Activated CD4-positive, alpha-beta memory T cell treated with anti-CD3 and anti-CD28 coated beads, Interleukin-2, amount 10 ng/mL, durations not matched to agents 7 days and 5 days (primary cell): ENCODE measurements at regions not wholly inside any gene's neighbourhood (a gene's known extent, or its start where the extent isn't known, plus 50 kb on each side); places are given as distances from the start of the nearest gene placed in this dataset.

ENCODE experiments used
- CTCF ChIA-PET: fragments of 350-600 bp; sonication (Branson Sonifier 250); formaldehyde crosslinking; loops from one replicate; lab custom pipeline; 2021; ENCODE audit warnings: antibody characterized with exemption, inconsistent platforms; lab: Charles Lee
- POLR2A ChIA-PET: fragments of 350-600 bp; sonication (Branson Sonifier 250); formaldehyde crosslinking; loops from one replicate; lab custom pipeline; 2021; ENCODE audit warnings: antibody characterized with exemption; lab: Charles Lee
- DNase-seq: peaks from one replicate; pipeline ENCODE4 v3.0.0-alpha.2; 2020
- H3K27ac Mint-ChIP-seq: one replicate; pipeline ENCODE4 v1.8.0; 2021; ENCODE audit warnings: mild to moderate bottlenecking, mixed read lengths
- H3K27me3 Mint-ChIP-seq: one replicate; pipeline ENCODE4 v1.8.0; 2021; ENCODE audit warnings: mixed read lengths
- H3K36me3 Mint-ChIP-seq: one replicate; pipeline ENCODE4 v1.8.0; 2021; ENCODE audit warnings: low read depth, mixed read lengths
- H3K4me1 Mint-ChIP-seq: one replicate; pipeline ENCODE4 v1.8.0; 2021; ENCODE audit warnings: mixed read lengths
- H3K4me3 Mint-ChIP-seq: one replicate; pipeline ENCODE4 v1.8.0; 2021; ENCODE audit warnings: mild to moderate bottlenecking, mixed read lengths
- H3K9me3 Mint-ChIP-seq: one replicate; pipeline ENCODE4 v1.8.0; 2021; ENCODE audit warnings: mixed read lengths

GRCh38 chr3:124101643-124102042, 109.7 kb upstream of the ROPN1 start:
- Mint-ChIP-seq H3K4me1 (no peaks in the 10 kb centered on the region), H3K27ac (no peak overlapping the region), H3K27me3 (peaks cover 6% of the 10 kb centered on the region), H3K36me3 (no peaks in the 10 kb centered on the region), H3K9me3 (no peaks in the 10 kb centered on the region), H3K4me3 (no peak overlapping the region)
- ChIA-PET POLR2A (no interaction called here), CTCF (no interaction called here)
- DNase-seq: no peak

GRCh38 chr3:124107104-124107890, 115.4 kb upstream of the ROPN1 start:
- Mint-ChIP-seq H3K27me3 (no peaks in the 10 kb centered on the region), H3K4me1 (no peaks in the 10 kb centered on the region), H3K9me3 (no peaks in the 10 kb centered on the region), H3K4me3 (no peak overlapping the region), H3K27ac (no peak overlapping the region), H3K36me3 (no peaks in the 10 kb centered on the region)
- POLR2A ChIA-PET: no interaction called here
- CTCF ChIA-PET: no interaction called here
- DNase-seq: no peak

DNA sequence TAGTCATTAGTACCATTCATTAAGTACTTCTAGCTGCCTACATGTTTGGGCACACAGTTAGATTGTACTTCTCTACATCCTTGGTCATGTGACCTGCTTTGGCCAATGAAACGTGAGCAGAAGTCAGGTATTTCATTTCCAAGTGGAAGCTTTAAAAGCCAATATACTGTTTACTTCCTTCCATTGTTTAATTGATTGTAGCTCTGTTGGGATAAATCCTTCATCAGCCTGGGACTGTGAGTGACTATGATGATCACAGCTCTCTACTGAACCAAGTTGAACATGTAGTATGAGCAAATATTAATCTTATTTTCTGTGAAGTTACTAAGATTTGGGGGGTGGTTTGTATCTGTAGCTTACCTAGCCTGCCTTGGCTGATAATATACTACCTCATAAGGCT, 116.5 kb upstream of the ROPN1 start:
- ChIA-PET POLR2A (no interaction called here), CTCF (no interaction called here)
- no peak for DNase-seq
- Mint-ChIP-seq H3K36me3 (no peaks in the 10 kb centered on the region), H3K4me3 (no peak overlapping the region), H3K27me3 (no peaks in the 10 kb centered on the region), H3K4me1 (no peaks in the 10 kb centered on the region), H3K27ac (no peak overlapping the region), H3K9me3 (no peaks in the 10 kb centered on the region)

DNA sequence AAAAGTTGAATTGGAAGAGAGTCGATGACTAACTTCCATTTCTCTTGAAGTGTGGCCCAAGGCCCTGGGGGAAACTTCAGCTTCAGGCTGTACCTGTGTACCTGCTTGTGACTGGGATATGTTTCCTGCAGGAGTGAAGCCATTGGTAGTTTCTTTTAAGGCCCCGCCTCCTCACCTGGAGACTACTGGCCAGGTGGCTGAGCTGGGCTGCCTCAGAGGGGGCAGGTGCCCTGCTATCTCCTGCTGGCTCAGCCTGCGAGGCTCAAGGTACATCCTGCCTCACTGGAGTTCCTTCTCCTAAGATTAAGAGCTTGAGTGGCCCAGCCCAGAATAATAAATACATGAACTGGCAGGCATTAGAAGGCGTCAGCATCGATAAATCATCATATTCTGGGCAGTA, 121.6 kb upstream of the ROPN1 start:
- H3K4me3 Mint-ChIP-seq: no peak overlapping the region
- H3K27me3 Mint-ChIP-seq: peaks cover 2% of the 10 kb centered on the region
- CTCF ChIA-PET: no interaction called here
- H3K27ac Mint-ChIP-seq: no peak overlapping the region
- no peaks in the 10 kb centered on the region for H3K36me3 Mint-ChIP-seq
- no peaks in the 10 kb centered on the region for H3K9me3 Mint-ChIP-seq
- no peak for DNase-seq
- no peaks in the 10 kb centered on the region for H3K4me1 Mint-ChIP-seq
- POLR2A ChIA-PET: no interaction called here

DNA sequence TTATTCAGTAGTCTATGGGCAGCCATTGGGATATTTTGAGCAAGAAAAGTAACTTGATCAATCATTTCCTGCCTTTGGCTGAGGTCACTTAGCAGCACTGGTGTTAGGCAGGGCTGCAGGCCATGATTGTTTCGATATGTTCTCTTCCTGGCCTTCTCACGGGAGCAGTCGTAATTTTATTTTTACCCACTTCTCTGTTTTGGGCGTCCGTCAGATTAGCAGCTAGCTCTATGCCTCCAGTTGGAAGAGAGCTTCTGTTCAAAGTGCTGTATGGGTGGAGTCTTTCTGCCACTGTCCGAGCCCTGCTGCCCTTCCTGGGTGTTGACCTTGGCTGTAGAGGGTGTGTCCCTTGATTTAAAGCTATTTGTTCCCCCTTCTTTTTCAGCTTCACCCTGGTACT, 123.4 kb upstream of the ROPN1 start:
- ChIA-PET POLR2A (no interaction called here), CTCF (no interaction called here)
- H3K4me3 Mint-ChIP-seq: no peak overlapping the region
- peaks cover 8% of the 10 kb centered on the region for H3K27me3 Mint-ChIP-seq
- no peaks in the 10 kb centered on the region for H3K9me3 Mint-ChIP-seq
- no peak for DNase-seq
- H3K27ac Mint-ChIP-seq: no peak overlapping the region
- no peaks in the 10 kb centered on the region for H3K36me3 Mint-ChIP-seq
- no peaks in the 10 kb centered on the region for H3K4me1 Mint-ChIP-seq

- H3K27me3 Mint-ChIP-seq: peaks cover 8% of the 10 kb centered on the region
- ChIA-PET CTCF (no interaction called here), POLR2A (no interaction called here)
- H3K9me3 Mint-ChIP-seq: no peaks in the 10 kb centered on the region
- no peak overlapping the region for H3K27ac Mint-ChIP-seq
- no peak overlapping the region for H3K4me3 Mint-ChIP-seq
- no peaks in the 10 kb centered on the region for H3K36me3 Mint-ChIP-seq
- H3K4me1 Mint-ChIP-seq: no peaks in the 10 kb centered on the region
- no peak for DNase-seq
Measured at GRCh38 chr3:124115956-124116355, 124.0 kb upstream of the ROPN1 start.

- ChIA-PET CTCF (no interaction called here), POLR2A (no interaction called here)
- Mint-ChIP-seq H3K27me3 (peaks cover 8% of the 10 kb centered on the region), H3K27ac (no peak overlapping the region), H3K36me3 (no peaks in the 10 kb centered on the region), H3K9me3 (no peaks in the 10 kb centered on the region), H3K4me1 (no peaks in the 10 kb centered on the region), H3K4me3 (no peak overlapping the region)
- no peak for DNase-seq
Measured at GRCh38 chr3:124116906-124117305, 125.0 kb upstream of the ROPN1 start.

- DNase-seq: no peak
- H3K27ac Mint-ChIP-seq: no peak overlapping the region
- no peaks in the 10 kb centered on the region for H3K4me1 Mint-ChIP-seq
- POLR2A ChIA-PET: no interaction called here
- no peak overlapping the region for H3K4me3 Mint-ChIP-seq
- H3K9me3 Mint-ChIP-seq: no peaks in the 10 kb centered on the region
- no peaks in the 10 kb centered on the region for H3K36me3 Mint-ChIP-seq
- H3K27me3 Mint-ChIP-seq: peaks cover 8% of the 10 kb centered on the region
- CTCF ChIA-PET: no interaction called here
Measured at GRCh38 chr3:124117486-124117885, 125.6 kb upstream of the ROPN1 start.

DNA sequence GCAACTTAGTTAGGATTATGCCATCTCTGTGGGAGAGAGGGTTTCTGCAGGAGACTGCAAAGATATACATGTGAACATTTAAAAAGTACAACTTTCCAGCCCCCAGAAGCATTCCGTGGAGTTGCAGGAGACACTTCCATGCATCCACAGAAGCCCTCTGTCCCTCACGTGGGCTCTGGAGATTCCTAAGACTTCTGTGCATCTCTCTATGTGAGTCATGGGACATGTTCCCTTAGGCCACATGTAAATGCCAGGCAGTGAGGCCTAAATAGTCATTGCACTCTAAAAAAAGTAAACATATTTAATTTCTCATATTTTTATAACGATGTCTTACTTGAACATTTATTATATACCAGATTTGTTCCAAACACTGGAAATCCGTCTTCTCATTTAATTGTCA, 126.5 kb upstream of the ROPN1 start:
- POLR2A ChIA-PET: no interaction called here
- no peak for DNase-seq
- CTCF ChIA-PET: no interaction called here
- Mint-ChIP-seq H3K27ac (no peak overlapping the region), H3K4me1 (no peaks in the 10 kb centered on the region), H3K9me3 (no peaks in the 10 kb centered on the region), H3K36me3 (no peaks in the 10 kb centered on the region), H3K4me3 (no peak overlapping the region), H3K27me3 (peaks cover 16% of the 10 kb centered on the region)

GRCh38 chr3:124119056-124119716, 127.3 kb upstream of the ROPN1 start:
- H3K4me3 Mint-ChIP-seq: no peak overlapping the region
- CTCF ChIA-PET: no interaction called here
- H3K9me3 Mint-ChIP-seq: no peaks in the 10 kb centered on the region
- H3K4me1 Mint-ChIP-seq: no peaks in the 10 kb centered on the region
- no peaks in the 10 kb centered on the region for H3K36me3 Mint-ChIP-seq
- POLR2A ChIA-PET: no interaction called here
- peaks cover 16% of the 10 kb centered on the region for H3K27me3 Mint-ChIP-seq
- no peak overlapping the region for H3K27ac Mint-ChIP-seq
- no peak for DNase-seq

DNA sequence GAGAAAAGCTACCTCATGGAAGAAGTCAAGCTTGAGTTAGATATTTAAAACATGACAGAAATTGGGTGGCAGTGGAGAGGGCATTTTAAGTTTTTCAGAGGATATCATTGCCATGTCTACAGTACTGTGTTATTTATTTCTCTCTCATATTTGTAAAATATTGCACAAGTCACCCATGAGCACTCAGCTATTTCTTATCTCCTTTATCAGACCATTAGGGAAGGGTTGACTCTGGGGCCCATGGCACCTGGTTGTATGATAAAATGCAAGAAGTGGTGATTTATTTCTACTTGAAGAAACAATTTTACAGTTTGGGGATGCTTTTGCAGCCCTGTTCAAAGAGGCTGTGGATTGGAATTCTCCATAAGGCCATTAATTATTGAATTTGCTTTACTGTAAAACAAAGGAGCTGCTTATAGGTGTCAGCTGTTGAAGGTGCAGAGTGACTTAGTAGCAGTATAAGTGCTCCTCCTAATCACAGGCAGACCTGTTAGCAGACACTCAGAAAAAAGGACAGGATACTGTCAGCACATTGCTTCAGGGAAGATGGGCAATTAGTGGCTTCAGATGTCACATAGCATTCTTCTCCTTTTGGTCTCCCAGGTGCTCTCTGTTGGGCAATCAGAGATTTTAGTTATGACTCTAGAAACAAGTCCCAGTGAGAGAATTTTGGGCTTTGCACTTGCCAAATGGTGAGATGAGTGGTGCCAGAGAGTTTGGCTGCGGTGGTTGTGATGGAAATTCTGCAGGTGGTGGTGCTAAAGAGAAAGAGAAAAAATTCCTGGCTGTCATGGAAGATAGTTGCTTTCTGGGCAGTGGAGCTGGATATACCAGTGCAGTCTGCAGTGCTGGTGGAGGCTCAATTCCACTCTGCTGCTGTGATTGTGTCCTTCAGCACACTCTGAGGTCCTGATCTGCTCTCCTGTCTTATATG, 129.7 kb upstream of the ROPN1 start:
- no peak for DNase-seq
- CTCF ChIA-PET: no interaction called here
- Mint-ChIP-seq H3K4me3 (no peak overlapping the region), H3K27me3 (peaks cover 16% of the 10 kb centered on the region), H3K36me3 (no peaks in the 10 kb centered on the region), H3K4me1 (no peaks in the 10 kb centered on the region), H3K9me3 (no peaks in the 10 kb centered on the region), H3K27ac (no peak overlapping the region)
- POLR2A ChIA-PET: no interaction called here

GRCh38 chr3:124125315-124125714, 133.4 kb upstream of the ROPN1 start:
- POLR2A ChIA-PET: no interaction called here
- H3K9me3 Mint-ChIP-seq: no peaks in the 10 kb centered on the region

GRCh38 chr3:124126436-124127023, 134.6 kb upstream of the ROPN1 start:
- CTCF ChIA-PET: no interaction called here
- H3K27ac Mint-ChIP-seq: no peak overlapping the region
- no peaks in the 10 kb centered on the region for H3K36me3 Mint-ChIP-seq
- no peaks in the 10 kb centered on the region for H3K9me3 Mint-ChIP-seq
- H3K4me1 Mint-ChIP-seq: no peaks in the 10 kb centered on the region
- H3K4me3 Mint-ChIP-seq: no peak overlapping the region
- POLR2A ChIA-PET: no interaction called here
- H3K27me3 Mint-ChIP-seq: peaks cover 8% of the 10 kb centered on the region
- no peak for DNase-seq

More at GRCh38 chr3:124125315-124125714, 133.4 kb upstream of the ROPN1 start:
- Mint-ChIP-seq H3K4me3 (no peak overlapping the region), H3K36me3 (no peaks in the 10 kb centered on the region), H3K27ac (no peak overlapping the region), H3K4me1 (no peaks in the 10 kb centered on the region), H3K27me3 (peaks cover 8% of the 10 kb centered on the region)
- CTCF ChIA-PET: no interaction called here
- DNase-seq: no peak
